HG03064 (cell line): ENCODE measurements at regions not wholly inside any gene's neighbourhood (a gene's known extent, or its start where the extent isn't known, plus 50 kb on each side); places are given as distances from the start of the nearest gene placed in this dataset.
"Not testable (repeated sequence)": the region's sequence is repeated elsewhere in the genome, so short reads cannot be mapped to it uniquely, and the experiment has no call there.

Source experiments
- ATAC-seq: cut with Tn5 transposase; IDR thresholded peaks from one replicate; pipeline ENCODE4 v1.9.1; 2021; ENCODE audit warnings: low read depth; ENCODE audit not compliant: unreplicated experiment

- ATAC-seq: no peak
These were observed 1217.8 kb downstream of the CDH8 start for GRCh38 chr16:60818465-60818864.

DNA sequence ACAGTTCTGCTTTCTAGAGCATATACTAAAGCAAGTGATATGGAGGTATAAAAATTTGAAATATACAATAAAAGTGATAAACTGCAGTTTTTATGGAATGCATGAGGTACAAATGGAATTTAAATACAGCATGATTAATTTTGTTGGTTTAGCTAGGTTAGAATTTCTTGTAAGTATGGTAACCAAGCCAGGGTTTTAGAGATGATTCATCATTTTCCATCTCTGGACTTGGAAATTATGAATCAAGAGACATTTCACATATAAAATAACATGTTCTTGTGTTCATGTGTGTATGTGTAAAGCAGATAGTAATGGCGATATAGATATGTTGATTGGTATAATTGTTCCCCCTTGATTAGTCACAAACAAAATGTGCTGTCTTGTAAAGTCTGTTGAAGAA lies 1219.8 kb downstream of the CDH8 start:
- ATAC-seq: no peak

DNA sequence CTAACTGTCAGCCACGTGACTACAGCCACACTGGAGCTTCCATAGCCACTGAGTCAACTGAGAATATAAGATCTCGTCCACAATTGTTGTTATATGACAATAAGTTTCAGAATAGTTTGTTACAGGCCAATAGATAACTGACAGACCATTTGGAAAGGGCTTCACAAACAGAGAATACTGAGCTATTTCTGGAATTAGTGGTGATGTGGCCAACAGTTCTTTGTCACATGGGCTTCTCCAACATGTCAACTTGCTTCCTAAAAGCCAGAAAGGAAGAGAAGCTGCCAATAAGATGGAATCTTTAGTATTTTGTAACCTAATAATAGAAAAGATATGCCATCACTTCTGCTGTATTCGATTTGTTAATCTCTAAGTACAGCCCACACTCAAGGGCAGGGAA lies 1220.4 kb downstream of the CDH8 start:
- no peak for ATAC-seq

DNA sequence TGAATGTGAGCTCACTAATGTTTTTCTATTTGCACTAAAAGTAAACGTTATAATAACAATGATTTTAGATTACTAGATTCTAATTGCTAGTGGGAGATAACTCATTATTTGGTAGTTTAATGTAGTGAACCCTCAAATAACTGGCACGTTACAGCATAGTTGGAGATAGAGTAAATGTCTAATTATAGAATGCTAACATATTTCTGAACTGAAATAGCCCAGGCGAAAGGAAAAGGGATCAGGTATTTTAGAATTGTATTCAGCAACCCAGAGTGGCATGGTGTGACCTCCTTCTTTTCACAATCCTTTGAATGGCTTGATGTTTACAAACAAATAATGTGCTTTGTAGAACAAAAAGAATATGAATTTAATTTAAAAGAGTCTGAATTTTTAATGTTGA lies 1221.2 kb downstream of the CDH8 start:
- no peak for ATAC-seq

- ATAC-seq: no peak
These were observed 1224.6 kb downstream of the CDH8 start for GRCh38 chr16:60811657-60812056.

DNA sequence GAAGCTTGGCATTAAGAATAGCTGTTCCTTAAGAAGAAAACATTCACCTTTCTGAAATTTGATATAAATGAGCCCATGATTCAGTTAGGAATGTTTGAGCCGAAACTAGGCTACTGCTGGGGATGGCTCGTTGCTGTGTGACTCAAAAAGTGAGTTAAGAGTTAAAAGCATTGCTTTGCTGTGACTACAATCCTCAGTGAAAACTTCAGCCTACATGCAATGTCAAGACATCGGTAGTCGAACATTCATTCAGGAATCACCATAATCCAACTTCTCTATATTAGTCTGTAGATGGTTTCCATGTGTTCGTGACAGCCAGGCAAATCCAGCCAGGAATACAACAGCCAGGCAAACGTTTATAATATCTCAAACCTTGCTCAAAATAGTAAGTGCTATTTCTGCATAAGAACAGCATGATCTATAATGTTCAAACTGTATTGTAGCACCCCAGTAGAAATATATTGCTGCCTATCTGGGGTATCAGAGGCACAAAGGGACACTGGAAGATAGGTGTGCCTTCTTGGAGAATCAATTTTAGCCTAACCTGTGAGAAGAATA lies 1225.1 kb downstream of the CDH8 start:
- ATAC-seq: no peak

DNA sequence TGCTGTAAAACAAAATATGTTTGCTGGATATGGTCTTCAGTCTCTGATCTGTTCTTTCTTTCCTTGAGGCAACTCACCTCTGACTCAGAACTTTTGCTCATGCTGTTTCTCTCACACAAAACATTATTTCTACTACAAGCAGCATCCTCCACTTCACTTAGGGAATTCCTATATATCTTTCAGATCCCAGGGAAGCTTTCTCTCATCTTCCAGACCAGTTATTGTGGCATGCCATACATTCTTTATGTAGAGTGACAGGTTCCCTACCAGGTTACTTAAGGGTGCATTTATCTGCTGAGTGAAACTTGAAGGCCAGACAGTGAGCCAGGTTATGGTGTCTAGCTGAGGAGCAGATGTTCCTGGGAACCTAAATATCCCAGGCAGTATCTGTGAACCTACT lies 1226.0 kb downstream of the CDH8 start:
- ATAC-seq: no peak

DNA sequence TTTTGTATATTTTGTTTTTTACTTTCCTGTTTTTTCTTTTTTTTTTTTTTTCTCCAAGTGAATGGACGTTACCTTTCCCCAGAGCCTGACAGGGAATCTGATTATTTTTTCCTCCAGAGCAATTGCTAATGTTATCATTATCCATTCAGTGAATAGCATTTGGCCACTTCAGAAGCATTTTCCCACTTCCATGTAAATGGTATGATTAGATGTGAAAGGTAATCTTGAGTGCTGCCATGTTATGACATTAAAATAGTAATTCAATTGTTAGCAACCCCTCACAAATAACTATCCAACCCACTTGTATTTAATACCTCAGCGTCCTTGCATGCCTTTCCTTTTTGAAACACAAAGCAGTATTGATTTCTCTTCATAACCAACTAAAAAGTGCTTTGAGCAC lies 1243.8 kb downstream of the CDH8 start:
- ATAC-seq: no peak

GRCh38 chr16:60788631-60789030 lies 1247.6 kb downstream of the CDH8 start:
- ATAC-seq: no peak

DNA sequence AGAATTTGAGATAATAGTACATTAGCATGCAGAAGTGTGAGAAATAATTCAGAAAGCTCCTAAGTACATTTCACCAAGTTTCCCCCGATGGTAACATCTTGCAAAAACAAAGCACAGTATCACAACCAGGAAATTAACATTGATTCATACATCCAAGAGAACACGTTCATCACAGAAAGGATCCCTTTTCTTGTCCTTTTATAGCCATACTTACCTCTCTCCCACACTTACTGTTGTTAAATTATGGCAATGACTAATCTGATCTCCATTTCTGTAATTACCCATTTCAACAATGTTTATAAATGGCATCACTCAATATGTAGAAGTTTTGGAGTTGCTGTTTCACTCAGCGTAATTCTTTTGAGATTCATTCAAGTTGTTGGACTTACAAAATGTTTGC lies 1260.0 kb downstream of the CDH8 start:
- no peak for ATAC-seq

DNA sequence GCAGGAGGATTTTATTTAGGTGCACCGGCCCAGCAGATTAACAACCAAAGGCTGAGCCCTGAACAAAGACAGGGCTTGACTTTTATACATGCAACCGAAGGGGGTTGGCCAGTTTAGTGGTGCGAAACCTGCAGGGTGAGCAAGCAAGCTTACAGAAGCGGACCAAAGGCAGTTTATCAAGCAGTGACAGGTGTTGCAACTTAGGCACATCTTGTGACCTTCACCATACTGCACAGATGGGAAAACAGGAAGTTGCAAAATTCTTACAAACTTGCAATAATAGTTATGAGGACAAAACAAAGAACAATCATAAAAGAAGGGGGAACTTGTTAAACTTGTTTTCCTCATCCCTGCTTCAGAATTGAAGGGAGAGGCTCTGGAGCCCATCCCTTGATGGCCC lies 1265.1 kb downstream of the CDH8 start:
- no peak for ATAC-seq

DNA sequence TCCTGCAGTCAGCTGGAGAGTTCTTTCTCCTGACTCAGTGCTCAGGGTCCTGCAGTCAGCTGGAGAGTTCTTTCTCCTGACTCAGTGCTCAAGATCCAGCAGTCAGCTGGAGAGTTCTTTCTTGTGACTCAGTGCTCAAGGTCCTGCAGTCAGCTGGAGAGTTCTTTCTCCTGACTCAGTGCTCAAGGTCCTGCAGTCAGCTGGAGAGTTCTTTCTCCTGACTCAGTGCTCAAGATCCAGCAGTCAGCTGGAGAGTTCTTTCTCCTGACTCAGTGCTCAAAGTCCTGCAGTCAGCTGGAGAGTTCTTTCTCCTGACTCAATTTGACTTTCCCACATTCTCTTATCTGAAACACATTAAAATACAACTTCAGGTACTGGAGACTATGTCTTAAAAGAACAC lies 1265.9 kb downstream of the CDH8 start:
- not testable (repeated sequence) for ATAC-seq

DNA sequence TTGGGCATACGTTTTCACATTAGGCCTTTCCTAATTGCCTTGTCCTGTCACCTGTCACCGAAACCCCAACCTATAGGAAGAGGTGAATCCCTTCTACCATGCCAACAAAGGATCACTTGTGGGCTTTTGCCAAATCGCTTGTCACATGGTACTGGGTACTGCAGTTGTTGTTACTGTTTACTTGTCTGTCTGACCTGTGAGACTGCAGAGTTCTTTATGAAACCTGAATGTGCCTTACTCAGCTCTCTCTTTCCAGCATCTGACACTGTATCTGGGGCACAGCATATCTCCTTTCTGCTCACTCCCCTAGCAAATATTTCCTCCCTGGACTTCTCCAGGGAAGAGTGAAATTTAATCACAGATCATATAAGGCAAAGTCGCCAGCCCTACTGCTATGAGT lies 1272.4 kb downstream of the CDH8 start:
- ATAC-seq: no peak

- no peak for ATAC-seq
These were observed 1280.3 kb downstream of the CDH8 start for GRCh38 chr16:60755907-60756306.

DNA sequence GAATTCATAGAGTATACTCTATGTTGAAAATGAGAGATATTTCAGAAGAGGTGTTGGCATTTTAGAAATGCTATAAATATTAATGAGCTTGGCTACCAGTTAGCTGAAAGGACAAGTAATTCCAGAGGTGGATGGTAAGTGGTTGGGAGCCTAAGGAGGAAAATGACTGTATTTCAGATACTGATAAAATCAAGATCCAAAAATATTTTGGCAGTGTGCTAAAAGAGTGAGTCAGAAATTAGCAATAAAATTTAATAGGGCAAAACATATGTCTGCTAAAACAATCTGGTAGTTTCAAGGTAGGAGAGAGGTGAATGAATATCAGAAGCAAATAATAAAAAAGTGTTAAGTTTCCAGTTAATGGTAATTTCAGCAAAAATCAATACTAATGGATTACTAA lies 1287.9 kb downstream of the CDH8 start:
- no peak for ATAC-seq

- ATAC-seq: no peak
These were observed 1292.0 kb downstream of the CDH8 start for GRCh38 chr16:60744198-60744597.

- ATAC-seq: no peak
These were observed 1294.4 kb downstream of the CDH8 start for GRCh38 chr16:60741810-60742209.

- ATAC-seq: no peak
These were observed 1296.2 kb downstream of the CDH8 start for GRCh38 chr16:60739737-60740683.

- ATAC-seq: no peak
These were observed 1304.7 kb downstream of the CDH8 start for GRCh38 chr16:60731329-60732050.

GRCh38 chr16:60729051-60729450 lies 1307.2 kb downstream of the CDH8 start:
- ATAC-seq: no peak

- no peak for ATAC-seq
These were observed 1308.4 kb downstream of the CDH8 start for GRCh38 chr16:60727851-60728250.

GRCh38 chr16:60720060-60720459 lies 1316.2 kb downstream of the CDH8 start:
- ATAC-seq: no peak
